GM12865 (cell line): ENCODE measurements at regions not wholly inside any gene's neighbourhood (a gene's known extent, or its start where the extent isn't known, plus 50 kb on each side); places are given as distances from the start of the nearest gene placed in this dataset.

ENCODE experiments used
- DNase-seq: peaks from one replicate; pipeline ENCODE4 v3.0.0; 2010; ENCODE audit warnings: low read depth
- H3K4me3 ChIP-seq: 2 replicates; pipeline ENCODE4 v1.5.1; 2011; ENCODE audit warnings: mild to moderate bottlenecking, low read depth, low read length, control low read depth
- TF ChIP-seq, protein P1 (sequence below): IDR thresholded peaks from 2 replicates; pipeline ENCODE4 v1.5.1; 2011; ENCODE audit warnings: low read length, control low read depth, low read depth, inconsistent platforms; ENCODE audit not compliant: insufficient read depth; ENCODE audit errors: missing control alignments

DNA sequence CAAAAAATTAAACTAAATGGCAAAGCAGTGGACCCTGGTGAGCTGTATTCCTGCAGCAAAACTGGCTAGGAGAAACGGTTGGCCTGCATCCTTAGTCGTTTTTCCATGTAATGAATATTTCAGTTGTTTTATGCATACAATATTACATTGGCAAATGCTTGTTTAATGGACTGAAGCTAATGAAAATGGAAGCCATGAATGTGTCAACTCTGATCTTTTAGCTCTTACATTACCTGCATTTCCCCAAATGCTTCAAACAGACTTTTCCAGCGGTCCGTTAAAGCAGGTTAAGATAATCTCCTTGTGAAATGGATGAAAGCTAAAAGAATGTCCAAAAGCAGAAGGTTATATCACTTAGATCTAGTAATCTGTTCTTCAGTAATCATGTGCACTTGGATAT lies 686.3 kb upstream of the SETBP1 start:
- TF ChIP-seq, protein P1, sequence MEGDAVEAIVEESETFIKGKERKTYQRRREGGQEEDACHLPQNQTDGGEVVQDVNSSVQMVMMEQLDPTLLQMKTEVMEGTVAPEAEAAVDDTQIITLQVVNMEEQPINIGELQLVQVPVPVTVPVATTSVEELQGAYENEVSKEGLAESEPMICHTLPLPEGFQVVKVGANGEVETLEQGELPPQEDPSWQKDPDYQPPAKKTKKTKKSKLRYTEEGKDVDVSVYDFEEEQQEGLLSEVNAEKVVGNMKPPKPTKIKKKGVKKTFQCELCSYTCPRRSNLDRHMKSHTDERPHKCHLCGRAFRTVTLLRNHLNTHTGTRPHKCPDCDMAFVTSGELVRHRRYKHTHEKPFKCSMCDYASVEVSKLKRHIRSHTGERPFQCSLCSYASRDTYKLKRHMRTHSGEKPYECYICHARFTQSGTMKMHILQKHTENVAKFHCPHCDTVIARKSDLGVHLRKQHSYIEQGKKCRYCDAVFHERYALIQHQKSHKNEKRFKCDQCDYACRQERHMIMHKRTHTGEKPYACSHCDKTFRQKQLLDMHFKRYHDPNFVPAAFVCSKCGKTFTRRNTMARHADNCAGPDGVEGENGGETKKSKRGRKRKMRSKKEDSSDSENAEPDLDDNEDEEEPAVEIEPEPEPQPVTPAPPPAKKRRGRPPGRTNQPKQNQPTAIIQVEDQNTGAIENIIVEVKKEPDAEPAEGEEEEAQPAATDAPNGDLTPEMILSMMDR = no peak
- no peak for DNase-seq
- H3K4me3 ChIP-seq = no peak overlapping the region

DNA sequence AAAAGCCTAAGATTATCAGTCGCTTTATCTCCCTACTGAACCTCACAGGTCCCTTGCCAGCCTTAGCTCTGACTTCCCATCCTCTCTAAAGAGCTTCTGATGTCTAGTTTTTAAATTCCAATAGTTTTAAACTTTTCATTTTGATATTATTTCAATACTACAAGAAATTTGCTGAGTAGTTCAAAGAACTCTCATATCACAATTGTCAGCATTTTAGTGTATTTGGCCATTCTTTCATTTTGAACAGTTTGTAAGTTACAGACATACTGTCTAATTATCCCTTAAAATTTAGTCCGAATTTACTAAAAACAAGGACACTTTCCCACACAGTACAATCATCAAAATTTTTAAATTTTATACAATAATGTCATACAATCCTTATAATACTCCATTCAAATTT lies 666.8 kb upstream of the SETBP1 start:
- H3K4me3 ChIP-seq = no peak overlapping the region
- no peak for DNase-seq
- TF ChIP-seq, protein P1 = no peak

GRCh38 chr18:44025421-44025820 lies 655.3 kb upstream of the SETBP1 start:
- TF ChIP-seq, protein P1 = no peak
- no peak overlapping the region for H3K4me3 ChIP-seq
- no peak for DNase-seq

- no peak for DNase-seq
- no peak overlapping the region for H3K4me3 ChIP-seq
- TF ChIP-seq, protein P1 = no peak
Observed at GRCh38 chr18:44028109-44028508, 652.6 kb upstream of the SETBP1 start.

GRCh38 chr18:44031063-44031462 lies 649.6 kb upstream of the SETBP1 start:
- no peak overlapping the region for H3K4me3 ChIP-seq
- TF ChIP-seq, protein P1 = no peak
- DNase-seq = no peak

GRCh38 chr18:44033144-44033701 lies 647.5 kb upstream of the SETBP1 start:
- DNase-seq = no peak
- H3K4me3 ChIP-seq = no peak overlapping the region
- TF ChIP-seq, protein P1 = no peak

- TF ChIP-seq, protein P1 = no peak
- no peak overlapping the region for H3K4me3 ChIP-seq
- no peak for DNase-seq
Observed at GRCh38 chr18:44035554-44035953, 645.1 kb upstream of the SETBP1 start.
